HepG2 (cell line): ENCODE measurements at regions not wholly inside any gene's neighbourhood (a gene's known extent, or its start where the extent isn't known, plus 50 kb on each side); places are given as distances from the start of the nearest gene placed in this dataset.

ENCODE experiments used
- ATAC-seq: fragments of 200-7000 bp; cut with Tn5 transposase; 3 replicates; pipeline ENCODE4 v1.9.1; 2020; ENCODE audit warnings: mild to moderate bottlenecking, moderate library complexity
- BruUV-seq: library from RNA; stranded (reverse); fragments of 400-500 nt; replicated peaks from 2 replicates; lab custom pipeline; 2021; lab: Mats Ljungman, UMichigan
- CTCF ChIA-PET: fragments of 300-600 bp; formaldehyde crosslinking; extraction: SDS; loops from one replicate; lab custom pipeline; 2021; ENCODE audit warnings: low total read pairs, inconsistent platforms, low intra/inter-chr PET ratio; lab: Yijun Ruan, JAX
- POLR2A ChIA-PET: fragments of 350-600 bp; sonication (Branson Sonifier 250); formaldehyde crosslinking; loops from one replicate; lab custom pipeline; 2020; ENCODE audit warnings: antibody characterized with exemption, inconsistent platforms; lab: Yijun Ruan, JAX
- DNase-seq: peaks from one replicate; pipeline ENCODE4 v3.0.0-alpha.2; 2015; ENCODE audit warnings: low spot score
- FAIRE-seq: peaks from 3 replicates; lab custom pipeline; 2011; peaks lifted over from hg19 to GRCh38; lab: Jason Lieb, UNC
- H2AFZ ChIP-seq: one replicate; pipeline ENCODE4 v1.6.1; 2011; ENCODE audit warnings: low read length, inconsistent platforms
- H3K27ac ChIP-seq: fragments of 300-600 bp; 3 replicates; pipeline ENCODE4 v1.8.0; 2011; ENCODE audit warnings: mixed run types, mild to moderate bottlenecking, mixed read lengths, low read length, inconsistent platforms; ENCODE audit not compliant: insufficient read depth; ENCODE audit errors: extremely low read length
- H3K27me3 ChIP-seq, 2 experiments: fragments of 200-600 bp in 1 of 2; 2 replicates in 1 of 2; 3 replicates in 1 of 2; pipeline versions ENCODE4 v1.6.0 to v1.8.0; 2011; ENCODE audit warnings: low read length in 2 of 2, mild to moderate bottlenecking in 2 of 2, moderate library complexity in 2 of 2, inconsistent platforms in 1 of 2; ENCODE audit not compliant: insufficient read depth in 2 of 2, control insufficient read depth in 1 of 2
- H3K36me3 ChIP-seq, 2 experiments: fragments of 200-600 bp in 1 of 2; replicated peaks in 1 of 2; 2 replicates in 1 of 2; 3 replicates in 1 of 2; pipeline versions ENCODE4 v1.5.1 to v1.8.0; 2011; ENCODE audit warnings: low read length in 2 of 2, inconsistent platforms in 1 of 2; ENCODE audit not compliant: insufficient read depth in 2 of 2, control insufficient read depth in 1 of 2
- H3K4me1 ChIP-seq: 2 replicates; pipeline ENCODE4 v1.5.1; 2012; ENCODE audit warnings: low read length, inconsistent platforms; ENCODE audit not compliant: insufficient read depth
- H3K4me2 ChIP-seq: 2 replicates; pipeline ENCODE4 v1.6.0; 2011; ENCODE audit warnings: low read depth, low read length, inconsistent platforms
- H3K4me3 ChIP-seq, 3 experiments: fragments of 200-600 bp in 1 of 3; sonication (generic), shearing (Covaris generic) in 1 of 3; replicated peaks in 1 of 3; 2 replicates each; pipeline ENCODE4 v1.5.1; 2011 to 2016; ENCODE audit warnings: low read length in 3 of 3, inconsistent platforms in 2 of 3, low read depth in 2 of 3, mild to moderate bottlenecking in 2 of 3, control low read depth in 1 of 3, mixed read lengths in 1 of 3; ENCODE audit not compliant: insufficient read depth in 1 of 3
- H3K79me2 ChIP-seq: one replicate; pipeline ENCODE4 v1.6.1; 2011; ENCODE audit warnings: low read length, inconsistent platforms; ENCODE audit not compliant: insufficient read depth
- H3K9ac ChIP-seq: 2 replicates; pipeline ENCODE4 v1.6.0; 2011; ENCODE audit warnings: mild to moderate bottlenecking, low read depth, low read length, inconsistent platforms; ENCODE audit not compliant: insufficient read depth
- H3K9me3 ChIP-seq: 2 replicates; pipeline ENCODE4 v1.5.1; 2012; ENCODE audit warnings: mild to moderate bottlenecking, low read length
- H4K20me1 ChIP-seq: 2 replicates; pipeline ENCODE4 v1.6.0; 2011; ENCODE audit warnings: inconsistent platforms, mild to moderate bottlenecking, low read length, moderate library complexity; ENCODE audit not compliant: insufficient read depth
- CSRNP1 ChIP-seq: sonication (generic); formaldehyde crosslinking; IDR thresholded peaks from 2 replicates; pipeline ENCODE4 v1.8.1; 2023; ENCODE audit warnings: mild to moderate bottlenecking, missing genetic modification reagents
- DNMT1 ChIP-seq: sonication (generic); formaldehyde crosslinking; IDR thresholded peaks from 2 replicates; pipeline ENCODE4 v1.5.1; 2020; ENCODE audit warnings: mild to moderate bottlenecking, missing genetic modification reagents
- FOSL2 ChIP-seq: sonication (generic); formaldehyde crosslinking; IDR thresholded peaks from 2 replicates; pipeline ENCODE4 v1.4.0; 2020; ENCODE audit warnings: missing genetic modification reagents
- IKZF4 ChIP-seq: sonication (generic); formaldehyde crosslinking; IDR thresholded peaks from 2 replicates; pipeline ENCODE4 v1.5.1; 2020; ENCODE audit warnings: borderline replicate concordance, mild to moderate bottlenecking, low read depth, missing genetic modification reagents; ENCODE audit errors: not compliant biosample characterization
- NFIB ChIP-seq: sonication (generic); formaldehyde crosslinking; IDR thresholded peaks from 2 replicates; pipeline ENCODE4 v1.9.0; 2021; ENCODE audit warnings: missing genetic modification reagents, mild to moderate bottlenecking, borderline replicate concordance
- NFYB ChIP-seq: sonication (generic); formaldehyde crosslinking; IDR thresholded peaks from 2 replicates; pipeline ENCODE4 v1.4.0; 2020; ENCODE audit warnings: missing genetic modification reagents
- RBM22 ChIP-seq: fragments of 200-400 bp; formaldehyde crosslinking; optimal IDR thresholded peaks from 2 replicates; pipeline ENCODE3; 2017; ENCODE audit warnings: mild to moderate bottlenecking, low read length, moderate library complexity
- TIGD3 ChIP-seq: sonication (generic); formaldehyde crosslinking; IDR thresholded peaks from 2 replicates; pipeline ENCODE4 v1.5.1; 2020; ENCODE audit warnings: mild to moderate bottlenecking, missing genetic modification reagents, borderline replicate concordance
- YEATS4 ChIP-seq: sonication (generic); formaldehyde crosslinking; IDR thresholded peaks from 2 replicates; pipeline ENCODE4 v1.4.0; 2020; ENCODE audit warnings: missing genetic modification reagents, borderline replicate concordance
- ZBED4 ChIP-seq: sonication (generic); formaldehyde crosslinking; IDR thresholded peaks from 2 replicates; pipeline ENCODE4 v1.4.0; 2020; ENCODE audit warnings: missing genetic modification reagents, borderline replicate concordance
- whole genome bisulfite sequencing: methylation state at CpG from one replicate; pipeline ENCODE4 v1.1.6; 2017; ENCODE audit warnings: low lambda C conversion rate; 5-methylcytosine and 5-hydroxymethylcytosine counted together
- in situ Hi-C: cut with HindIII; loops from 2 replicates; pipeline ENCODE4 v1.10.0; 2017; ENCODE audit warnings: low pct_unique_long_range_greater_than_20kb; ENCODE audit not compliant: extremely low pct_ligation_motif_present
- intact Hi-C: fragments of 100-400 bp; cut with micrococcal nuclease; formaldehyde crosslinking; loops from one replicate; pipeline ENCODE4 v1.10.0; 2022; ENCODE audit not compliant: unreplicated experiment

GRCh38 chr1:173377266-173377665 is 99.9 kb upstream of the PRDX6 start:
- no peak overlapping the region for H2AFZ ChIP-seq
- POLR2A ChIA-PET, result no interaction called here
- BruUV-seq, result no TSS peak
- H3K9me3 ChIP-seq, result no peaks in the 10 kb centered on the region
- no peak for DNase-seq
- ATAC-seq, result no peak
- H3K4me1 ChIP-seq, result no peaks in the 10 kb centered on the region
- in situ Hi-C loops (no loop called here), intact Hi-C loops (no loop called here)
- TF ChIP-seq TIGD3 (CRISPR knock-in tag), result no peak
- TF ChIP-seq ZBED4, result no peak
- TF ChIP-seq NFIB (CRISPR knock-in tag), result no peak
- TF ChIP-seq RBM22, result no peak
- no peak for TF ChIP-seq CSRNP1
- TF ChIP-seq NFYB (CRISPR knock-in tag), result no peak
- no peak for TF ChIP-seq FOSL2 (CRISPR knock-in tag)
- no peak for TF ChIP-seq DNMT1 (CRISPR knock-in tag)
- no peak for TF ChIP-seq IKZF4 (CRISPR knock-in tag)
- no peak for TF ChIP-seq YEATS4 (CRISPR knock-in tag)
- no peaks in the 10 kb centered on the region for H3K36me3 ChIP-seq
- no peak overlapping the region for H3K4me3 ChIP-seq
- 57% methylated on average over 13 of the region's 13 CpGs for WGBS
- CTCF ChIA-PET, result no interaction called here
- no peaks in the 10 kb centered on the region for H3K27me3 ChIP-seq
- H3K9ac ChIP-seq, result no peak overlapping the region
- no peak overlapping the region for H3K27ac ChIP-seq
- H3K4me2 ChIP-seq, result no peak overlapping the region
- FAIRE-seq, result no peak
- no peaks in the 10 kb centered on the region for H4K20me1 ChIP-seq
- H3K79me2 ChIP-seq, result no peaks in the 10 kb centered on the region
